GM12873 (cell line): ENCODE measurements at regions not wholly inside any gene's neighbourhood (a gene's known extent, or its start where the extent isn't known, plus 50 kb on each side); places are given as distances from the start of the nearest gene placed in this dataset.

ENCODE experiments used
- TF ChIP-seq, protein P1 (sequence below): IDR thresholded peaks from 2 replicates; pipeline ENCODE4 v1.5.1; 2012; ENCODE audit warnings: low read depth, mild to moderate bottlenecking, moderate library complexity, low read length, control low read depth; ENCODE audit not compliant: insufficient read depth; ENCODE audit errors: missing control alignments

DNA sequence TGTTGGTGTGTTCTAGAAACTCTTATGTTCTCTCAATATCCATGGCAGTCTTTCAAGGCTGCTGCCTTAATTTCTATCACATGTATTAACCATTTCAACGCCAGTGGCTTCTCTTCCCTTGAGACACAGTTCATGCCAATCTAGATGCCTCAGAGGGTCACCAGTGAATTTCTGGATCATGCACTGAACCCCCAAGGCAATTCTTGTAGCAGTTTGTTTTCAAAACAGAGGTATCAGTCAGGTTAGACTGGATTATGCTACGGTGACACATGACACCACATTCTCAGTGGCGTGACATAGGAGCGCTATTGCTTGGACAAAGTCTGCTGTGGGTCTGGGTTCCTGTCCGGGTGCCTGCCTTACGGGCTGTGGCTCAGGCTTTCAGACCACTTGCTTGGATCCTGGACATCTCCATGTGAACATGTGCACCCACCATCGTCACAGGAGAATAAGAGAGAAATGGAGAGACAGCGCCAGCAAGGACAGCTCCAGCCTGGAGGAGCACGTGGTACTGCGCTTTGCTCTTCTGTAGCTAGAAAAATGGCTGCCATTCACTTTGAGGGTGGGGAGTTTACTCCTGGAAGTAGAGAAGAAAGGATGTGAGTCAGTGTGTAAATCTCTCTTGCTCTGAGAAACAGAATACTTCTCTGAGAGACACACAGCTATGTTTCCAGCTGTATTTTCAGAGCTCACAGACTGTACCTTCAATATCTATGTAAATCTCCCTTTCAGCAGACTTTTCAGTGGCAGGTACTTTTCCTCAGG lies 329.3 kb upstream of the ADCY2 start:
- TF ChIP-seq, protein P1, sequence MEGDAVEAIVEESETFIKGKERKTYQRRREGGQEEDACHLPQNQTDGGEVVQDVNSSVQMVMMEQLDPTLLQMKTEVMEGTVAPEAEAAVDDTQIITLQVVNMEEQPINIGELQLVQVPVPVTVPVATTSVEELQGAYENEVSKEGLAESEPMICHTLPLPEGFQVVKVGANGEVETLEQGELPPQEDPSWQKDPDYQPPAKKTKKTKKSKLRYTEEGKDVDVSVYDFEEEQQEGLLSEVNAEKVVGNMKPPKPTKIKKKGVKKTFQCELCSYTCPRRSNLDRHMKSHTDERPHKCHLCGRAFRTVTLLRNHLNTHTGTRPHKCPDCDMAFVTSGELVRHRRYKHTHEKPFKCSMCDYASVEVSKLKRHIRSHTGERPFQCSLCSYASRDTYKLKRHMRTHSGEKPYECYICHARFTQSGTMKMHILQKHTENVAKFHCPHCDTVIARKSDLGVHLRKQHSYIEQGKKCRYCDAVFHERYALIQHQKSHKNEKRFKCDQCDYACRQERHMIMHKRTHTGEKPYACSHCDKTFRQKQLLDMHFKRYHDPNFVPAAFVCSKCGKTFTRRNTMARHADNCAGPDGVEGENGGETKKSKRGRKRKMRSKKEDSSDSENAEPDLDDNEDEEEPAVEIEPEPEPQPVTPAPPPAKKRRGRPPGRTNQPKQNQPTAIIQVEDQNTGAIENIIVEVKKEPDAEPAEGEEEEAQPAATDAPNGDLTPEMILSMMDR = no peak

DNA sequence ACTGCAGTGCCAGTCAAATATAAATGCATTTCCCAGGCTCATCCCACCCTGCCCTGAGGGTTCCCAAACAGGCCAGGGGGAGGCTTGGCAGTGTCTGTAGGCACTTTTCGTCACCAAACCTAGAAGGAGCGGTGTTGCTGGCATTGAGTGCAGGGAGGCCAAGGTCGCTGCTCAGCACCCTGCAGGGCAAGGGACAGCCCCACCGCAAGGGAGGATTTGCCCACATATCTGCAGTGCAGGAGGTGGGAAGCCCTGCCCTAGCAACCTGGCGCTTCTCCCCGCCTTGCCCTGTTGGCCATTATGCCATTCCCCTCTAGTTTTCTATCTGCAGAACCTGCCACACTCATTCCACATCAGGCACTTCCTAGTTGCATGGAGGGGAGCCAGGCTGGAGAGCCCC lies 327.8 kb upstream of the ADCY2 start:
- TF ChIP-seq, protein P1 = no peak

DNA sequence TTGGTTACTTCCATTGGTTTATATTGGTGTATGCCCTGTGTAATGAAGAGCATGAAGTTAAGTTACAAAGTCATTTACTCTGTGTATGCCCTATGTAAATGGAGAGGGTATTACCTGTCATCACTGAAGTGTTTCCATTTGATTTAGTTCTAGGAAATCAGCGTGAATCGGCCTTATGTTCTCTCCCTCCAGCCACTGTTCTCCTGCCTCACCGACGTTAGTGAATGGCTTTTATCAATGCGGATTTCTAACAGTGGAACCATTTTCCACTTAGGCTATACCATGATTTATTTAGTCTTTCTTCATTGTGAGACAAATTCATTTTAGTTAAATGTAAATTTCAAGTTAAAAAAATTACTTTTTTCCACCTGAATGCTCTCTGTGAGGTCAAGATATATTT lies 327.0 kb upstream of the ADCY2 start:
- TF ChIP-seq, protein P1 = no peak

- TF ChIP-seq, protein P1 = no peak
These were observed 323.8 kb upstream of the ADCY2 start for GRCh38 chr5:7072188-7072587.

DNA sequence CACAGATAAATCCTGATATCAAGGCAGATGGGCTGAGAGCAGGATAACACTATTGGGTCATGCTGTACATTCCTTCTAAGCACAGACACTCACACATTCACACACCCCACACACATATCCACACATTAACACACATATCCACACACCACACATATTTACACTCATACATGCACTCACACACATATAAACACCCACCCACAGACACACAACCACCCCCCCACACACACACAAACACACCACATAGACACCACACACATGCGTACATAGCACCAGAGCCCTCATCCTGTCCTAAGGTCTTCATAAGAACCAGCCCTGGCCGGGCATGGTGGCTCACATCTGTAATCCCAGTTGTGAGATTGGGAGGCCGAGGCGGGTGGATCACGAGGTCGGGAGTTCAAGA lies 322.3 kb upstream of the ADCY2 start:
- TF ChIP-seq, protein P1 = no peak

- TF ChIP-seq, protein P1 = peak; percentile 5
These were observed 321.8 kb upstream of the ADCY2 start for GRCh38 chr5:7074176-7074575.

DNA sequence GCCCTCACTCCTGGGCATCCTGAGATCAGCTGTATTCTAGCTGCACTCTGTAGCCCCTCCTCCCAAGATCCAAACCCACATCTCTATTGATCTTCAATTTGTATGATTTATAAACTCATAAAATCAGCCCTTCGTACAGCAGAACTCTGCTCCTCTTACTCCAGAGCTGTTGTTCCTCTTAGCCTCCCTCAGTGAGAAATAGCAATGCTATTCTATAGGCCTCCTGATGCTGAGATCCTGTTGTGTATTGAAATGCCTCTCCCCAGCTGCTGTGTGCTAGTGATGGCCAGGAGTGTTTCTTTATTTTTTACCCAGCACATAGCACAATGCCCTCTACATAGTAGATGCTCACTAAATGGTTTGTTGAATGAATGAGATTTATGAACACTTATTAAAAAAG lies 320.5 kb upstream of the ADCY2 start:
- TF ChIP-seq, protein P1 = no peak

DNA sequence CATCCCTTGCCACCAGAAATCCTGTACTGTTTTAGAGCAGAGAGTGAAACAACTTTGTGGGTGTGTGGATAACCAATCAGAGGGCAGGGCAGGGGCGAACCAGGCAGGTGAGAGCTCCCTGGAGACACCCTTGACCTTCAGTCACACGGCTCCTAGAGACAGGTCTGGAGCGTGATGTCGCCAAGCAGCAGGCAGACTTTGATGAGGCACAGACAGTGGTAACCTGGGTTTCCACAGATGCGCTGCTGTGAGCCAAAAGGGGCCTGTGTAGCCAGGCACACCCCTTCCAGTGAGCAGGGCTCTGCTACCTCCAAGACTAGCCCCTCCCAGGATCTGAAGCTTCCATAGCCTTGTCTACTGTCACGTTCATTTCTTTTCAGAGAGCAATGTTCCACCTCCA lies 317.8 kb upstream of the ADCY2 start:
- TF ChIP-seq, protein P1 = no peak
